Hematopoietic multipotent progenitor cell treated with erythropoietin and hydrocortisone succinate and interleukin-3 and kit ligand, for 17 days (in vitro differentiated cells): ENCODE measurements at regions not wholly inside any gene's neighbourhood (a gene's known extent, or its start where the extent isn't known, plus 50 kb on each side); places are given as distances from the start of the nearest gene placed in this dataset.
"Not testable (repeated sequence)": the region's sequence is repeated elsewhere in the genome, so short reads cannot be mapped to it uniquely, and the experiment has no call there.

Source experiments
- DNase-seq: peaks from one replicate; pipeline ENCODE4 v3.0.0-alpha.2; 2015; ENCODE audit warnings: low spot score

GRCh38 chr5:152701305-152701949, 296.3 kb upstream of the NMUR2 start:
- DNase-seq = no peak

GRCh38 chr5:152704286-152704685, 299.2 kb upstream of the NMUR2 start:
- DNase-seq = no peak

DNA sequence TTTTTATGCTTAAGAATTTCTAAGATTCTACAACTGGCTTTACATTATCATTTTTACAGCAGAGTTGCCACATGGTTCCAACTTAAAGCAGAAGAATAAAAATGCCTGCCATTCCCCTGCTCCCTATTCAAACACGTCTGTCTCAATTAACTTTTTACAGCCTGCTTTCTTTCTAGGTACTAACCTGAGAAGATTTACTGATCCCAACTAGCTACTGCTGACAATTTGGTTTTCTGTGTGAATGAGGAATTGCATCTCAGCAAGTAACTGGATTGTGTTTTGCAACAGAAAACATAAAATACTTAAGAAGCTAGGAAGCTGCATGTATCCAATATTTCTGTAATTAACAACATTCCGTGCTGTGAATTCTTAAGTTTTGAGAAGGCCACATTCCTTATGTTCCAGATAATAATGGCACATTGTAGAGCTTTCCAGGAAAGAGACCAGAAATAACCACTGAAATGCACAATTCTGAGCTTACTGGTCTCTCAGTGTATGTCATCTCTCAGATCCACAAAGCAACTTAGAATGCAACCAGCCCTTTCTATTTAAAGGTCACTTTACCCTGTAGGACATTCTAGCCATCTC, 306.8 kb upstream of the NMUR2 start:
- no peak for DNase-seq

GRCh38 chr5:152717393-152717792, 312.3 kb upstream of the NMUR2 start:
- DNase-seq = no peak

DNA sequence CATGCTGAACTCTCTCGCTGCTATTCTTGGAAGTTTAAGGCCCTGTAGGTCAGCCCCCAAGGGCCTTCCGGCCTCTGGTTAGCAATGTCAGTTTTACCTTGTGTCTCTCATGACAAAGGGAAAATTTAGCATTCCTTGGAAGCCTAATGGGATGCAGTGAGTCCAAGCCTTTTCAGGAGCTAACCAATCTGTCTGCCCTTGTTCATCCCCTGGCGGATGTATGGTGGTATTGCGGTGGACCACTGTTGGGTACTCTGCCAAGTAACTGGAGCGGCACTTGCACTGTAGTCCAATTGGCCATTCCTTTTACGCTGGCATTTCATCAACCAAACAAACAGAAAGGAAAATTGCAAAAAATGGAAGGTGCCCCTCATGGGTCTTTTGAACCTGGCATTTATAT, 318.4 kb upstream of the NMUR2 start:
- DNase-seq = no peak

- no peak for DNase-seq
These were observed 325.1 kb upstream of the NMUR2 start for GRCh38 chr5:152730176-152730575.

- no peak for DNase-seq
These were observed 331.8 kb upstream of the NMUR2 start for GRCh38 chr5:152736906-152737305.

- no peak for DNase-seq
These were observed 334.8 kb upstream of the NMUR2 start for GRCh38 chr5:152739916-152740315.

DNA sequence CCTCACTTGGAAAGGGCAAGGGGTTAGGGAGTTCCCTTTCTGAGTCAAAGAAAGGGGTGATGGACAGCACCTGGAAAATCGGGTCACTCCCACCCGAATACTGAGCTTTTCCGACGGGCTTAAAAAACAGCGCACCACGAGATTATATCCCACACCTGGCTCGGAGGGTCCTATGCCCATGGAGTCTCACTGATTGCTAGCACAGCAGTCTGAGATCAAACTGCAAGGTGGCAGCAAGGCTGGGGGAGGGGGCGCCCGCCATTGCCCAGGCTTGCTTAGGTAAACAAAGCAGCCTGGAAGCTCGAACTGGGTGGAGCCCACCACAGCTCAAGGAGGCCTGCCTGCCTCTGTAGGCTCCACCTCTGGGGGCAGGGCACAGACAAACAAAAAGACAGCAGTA, 336.0 kb upstream of the NMUR2 start:
- not testable (repeated sequence) for DNase-seq

DNA sequence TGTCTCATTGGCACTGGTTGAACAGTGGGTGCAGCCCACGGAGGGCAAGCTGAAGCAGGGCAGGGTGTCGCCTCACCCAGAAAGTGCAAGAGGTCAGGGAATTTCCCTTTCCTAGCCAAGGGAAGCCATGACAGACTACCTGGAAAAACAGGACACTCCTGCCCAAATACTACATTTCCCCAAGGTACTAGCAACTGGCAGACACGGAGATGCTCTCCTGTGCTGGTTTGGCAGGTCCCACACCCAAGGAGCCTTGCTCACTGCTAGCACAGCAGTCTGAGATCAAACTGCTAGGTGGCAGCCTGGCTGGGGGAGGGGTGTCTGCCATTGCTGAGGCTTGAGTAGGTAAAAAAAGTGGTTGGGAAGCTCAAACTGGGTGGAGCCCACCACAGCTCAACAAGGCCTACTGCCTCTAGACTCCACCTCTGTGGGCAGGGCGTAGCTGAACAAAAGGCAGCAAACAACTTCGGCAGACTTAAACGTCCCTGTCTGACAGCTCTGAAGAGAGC, 382.7 kb upstream of the NMUR2 start:
- DNase-seq = not testable (repeated sequence)

DNA sequence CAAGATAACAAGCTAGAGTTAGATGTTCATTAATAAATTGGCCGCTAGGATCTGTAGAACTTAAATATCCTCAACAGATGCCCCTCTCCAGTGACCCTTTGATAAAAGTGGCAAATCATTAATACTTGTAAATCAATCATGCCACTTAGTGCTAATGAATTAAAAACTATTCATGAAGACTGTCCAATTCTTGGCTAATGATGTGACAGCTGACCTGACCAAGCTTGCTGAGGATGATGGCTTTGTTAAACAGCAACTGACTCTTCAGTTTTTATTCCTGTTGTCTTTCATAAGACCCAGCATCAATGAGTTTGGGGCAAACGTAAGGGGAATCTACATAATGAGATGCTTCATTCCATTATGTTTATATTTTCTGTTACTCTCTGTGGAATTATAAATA, 396.8 kb upstream of the NMUR2 start:
- no peak for DNase-seq

DNA sequence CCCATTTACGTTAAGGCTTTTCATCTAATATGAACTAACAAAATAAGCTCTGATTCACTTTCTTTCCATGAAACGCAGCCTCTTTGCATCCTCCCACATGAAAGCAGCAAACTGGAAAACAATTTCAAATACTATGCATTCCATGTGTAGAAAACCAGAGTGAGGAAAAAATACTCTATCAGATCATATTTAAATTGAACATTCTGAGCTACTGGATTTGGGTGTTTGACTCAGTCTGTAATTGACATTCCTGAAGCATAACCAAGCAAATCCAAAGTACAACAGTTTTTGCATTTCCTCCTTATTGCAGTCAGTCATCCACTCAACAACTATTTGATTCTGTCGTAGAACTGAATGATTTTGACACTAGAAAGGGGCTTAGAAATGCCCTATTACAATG, 399.1 kb upstream of the NMUR2 start:
- DNase-seq = no peak

DNA sequence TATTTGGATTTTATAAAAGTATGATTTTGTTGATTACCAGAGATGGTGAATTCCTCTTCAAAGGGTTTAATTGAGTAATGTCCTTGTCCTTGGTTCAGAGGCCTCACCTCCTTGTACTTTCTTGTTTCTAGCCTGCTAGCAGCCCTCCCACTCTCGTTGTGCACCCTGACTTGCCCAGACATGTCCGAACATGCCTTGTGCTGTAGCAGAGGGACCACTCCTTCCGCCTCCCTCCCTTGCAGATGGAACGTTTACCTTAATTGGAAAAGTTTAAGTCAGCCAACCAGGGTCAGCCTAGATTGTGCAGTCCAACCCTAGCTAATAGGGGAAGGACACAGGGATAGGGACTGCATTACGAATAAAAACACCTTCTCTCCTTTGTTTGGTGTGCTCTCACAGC, 406.9 kb upstream of the NMUR2 start:
- no peak for DNase-seq

DNA sequence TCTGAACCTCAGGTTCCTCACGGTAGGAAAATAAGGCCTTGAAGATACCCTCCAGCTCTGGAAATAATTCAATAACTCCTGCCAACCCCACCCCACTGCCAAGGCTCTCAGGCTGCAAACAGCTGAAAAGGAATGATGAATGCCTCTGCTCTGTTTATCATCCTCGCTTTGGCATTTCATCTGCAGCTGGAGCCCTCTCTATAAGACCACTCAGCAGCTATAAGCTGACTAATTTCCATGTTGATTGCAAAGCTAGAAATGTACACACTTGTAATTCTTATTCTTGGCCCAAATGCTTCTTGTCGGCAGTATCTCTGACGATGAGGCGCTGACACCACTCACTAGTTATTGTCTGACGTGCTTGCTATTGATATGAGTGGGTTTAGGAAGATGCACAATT, 408.4 kb upstream of the NMUR2 start:
- no peak for DNase-seq

DNA sequence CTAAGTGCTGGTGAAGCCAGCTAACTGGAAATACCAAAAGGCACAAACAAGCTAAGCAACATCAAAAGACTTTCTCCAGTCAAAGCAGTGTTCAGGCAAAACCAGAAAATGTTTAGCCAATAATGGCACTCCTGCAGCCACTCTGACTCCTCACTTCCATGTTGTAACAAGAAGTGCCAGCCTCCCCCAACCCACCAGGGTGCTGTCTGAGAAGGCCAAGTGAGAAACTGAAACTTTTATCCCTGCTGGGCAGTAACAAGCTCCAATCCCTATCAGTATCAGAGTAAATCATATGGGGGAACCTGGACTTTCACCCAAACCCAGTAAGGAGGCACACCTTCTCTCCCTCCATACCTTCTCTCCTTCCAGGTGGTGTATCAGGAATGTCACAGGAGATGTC, 414.8 kb upstream of the NMUR2 start:
- no peak for DNase-seq

DNA sequence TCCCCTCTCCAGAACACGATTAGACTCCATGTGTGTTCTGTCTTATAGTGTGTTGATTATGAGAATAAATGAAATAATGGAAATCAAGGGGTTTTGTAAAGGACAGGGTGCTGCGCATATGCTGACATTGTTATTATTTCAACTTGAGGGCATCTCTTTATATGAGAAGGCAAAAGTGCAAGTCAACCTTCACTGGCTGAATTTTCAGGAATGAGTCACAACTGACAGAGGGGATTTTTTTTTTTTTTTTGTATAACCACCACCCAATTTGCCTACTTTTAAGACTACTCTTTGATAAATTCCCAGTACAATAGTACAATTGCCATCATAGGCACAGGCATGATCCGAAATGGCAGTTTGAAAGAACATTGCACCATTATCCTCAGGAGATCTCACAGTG, 419.2 kb upstream of the NMUR2 start:
- DNase-seq = no peak

GRCh38 chr5:152838241-152838786, 433.2 kb upstream of the NMUR2 start:
- DNase-seq = no peak

DNA sequence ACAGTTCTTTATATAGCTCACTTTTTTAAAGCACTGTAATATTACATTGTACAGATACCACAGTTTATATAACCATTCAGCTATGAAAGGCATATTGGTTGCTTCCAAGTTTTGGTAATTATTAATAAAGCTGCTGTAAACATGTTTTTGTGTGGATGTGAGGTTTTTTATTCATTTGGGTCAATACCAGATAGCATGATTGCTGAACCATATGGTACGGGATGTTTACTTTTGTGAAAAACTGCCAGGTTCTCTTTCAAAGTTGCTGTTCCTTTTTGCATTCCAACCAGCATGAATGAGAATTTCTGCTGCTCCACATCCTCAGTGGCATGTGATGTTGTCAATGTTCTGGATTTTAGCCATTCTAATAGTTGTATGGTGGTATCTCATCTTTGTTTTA, 439.6 kb upstream of the NMUR2 start:
- no peak for DNase-seq

GRCh38 chr5:152853361-152853760, 448.3 kb upstream of the NMUR2 start:
- no peak for DNase-seq

GRCh38 chr5:152855441-152855840, 450.4 kb upstream of the NMUR2 start:
- no peak for DNase-seq

DNA sequence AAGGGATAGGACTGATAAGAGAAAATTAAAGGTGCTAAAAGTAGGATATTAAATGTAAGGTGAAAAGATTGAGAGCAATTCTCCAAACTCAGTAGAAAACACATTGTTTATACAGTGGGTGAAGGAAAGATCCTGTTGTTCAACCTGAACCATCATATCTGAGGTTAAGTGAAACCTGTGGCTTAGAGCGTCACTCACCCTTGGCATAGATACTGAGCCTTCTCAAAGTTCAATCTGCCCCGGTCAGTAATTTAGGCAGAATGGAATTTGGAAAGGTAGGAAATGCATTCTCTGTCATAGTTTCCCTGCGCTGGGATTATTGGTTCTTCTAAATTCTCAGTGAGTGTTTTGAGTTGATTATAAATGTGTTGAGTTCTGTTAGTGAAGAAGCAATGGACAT, 456.2 kb upstream of the NMUR2 start:
- DNase-seq = no peak

DNA sequence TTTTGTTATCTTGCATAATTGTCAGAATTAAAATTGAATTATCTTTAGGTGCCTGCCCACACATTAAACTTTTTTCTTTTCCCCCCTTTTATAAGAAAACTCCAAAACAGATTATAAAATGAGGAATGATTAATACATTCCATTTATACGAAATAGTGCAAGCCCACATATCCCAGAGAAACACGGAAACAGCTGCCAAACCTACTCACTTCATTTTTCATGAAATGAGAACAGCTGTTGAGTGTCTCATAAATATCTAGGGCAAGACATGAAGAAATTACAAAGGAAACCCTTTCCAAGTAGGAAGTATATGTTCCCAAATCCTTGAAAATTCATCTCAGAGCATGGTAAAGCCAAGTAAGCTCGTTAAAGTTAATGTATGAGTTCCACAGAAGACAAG, 459.4 kb upstream of the NMUR2 start:
- DNase-seq = no peak

DNA sequence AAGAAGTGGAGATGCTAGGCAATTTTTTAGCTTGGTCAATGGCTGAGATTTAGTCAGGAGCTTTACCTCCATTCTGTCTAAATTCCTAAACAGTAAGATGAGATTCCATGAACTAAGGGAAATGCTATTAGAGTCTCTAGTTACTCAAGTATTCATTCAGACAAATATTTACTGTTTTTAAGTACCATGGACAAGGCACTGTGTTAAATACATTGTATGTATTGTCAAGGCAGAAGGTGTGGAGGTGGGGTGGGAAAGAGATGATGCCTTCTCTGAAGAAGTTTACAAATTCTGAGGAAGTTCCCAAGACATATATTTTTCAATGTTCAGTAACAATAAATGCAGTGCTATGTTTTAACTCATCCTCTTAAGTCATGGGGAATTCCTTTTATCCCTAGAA, 459.9 kb upstream of the NMUR2 start:
- no peak for DNase-seq

GRCh38 chr5:152869971-152870370, 464.9 kb upstream of the NMUR2 start:
- DNase-seq = no peak
